ENCODE measurements at regions not wholly inside any gene's neighbourhood (a gene's known extent, or its start where the extent isn't known, plus 50 kb on each side); places are given as distances from the start of the nearest gene placed in this dataset.
"Not testable (repeated sequence)": the region's sequence is repeated elsewhere in the genome, so short reads cannot be mapped to it uniquely, and the experiment has no call there.

DNA sequence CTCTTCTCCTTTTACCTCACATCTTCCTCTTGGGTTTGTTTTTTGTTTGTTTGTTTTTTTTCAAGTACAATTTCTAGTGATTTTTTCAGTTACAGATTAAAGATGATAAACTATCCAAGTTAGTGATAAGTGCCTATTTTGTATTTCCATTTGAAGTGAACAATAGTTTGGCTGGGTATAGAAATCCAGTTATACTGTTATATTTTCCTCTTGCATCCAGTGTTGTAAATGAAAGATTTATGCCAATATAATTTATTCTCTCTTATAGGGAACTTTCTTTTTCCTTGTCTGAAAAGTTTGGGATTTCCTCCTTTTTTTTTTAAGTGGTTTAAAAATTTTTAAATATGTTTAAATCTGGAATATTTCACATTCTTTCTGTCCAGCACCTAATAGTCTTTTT lies 169.4 kb downstream of the CPEB2 start:
- H3K4me1 ChIP-seq (ENCODE audit: control insufficient read depth, low read length) = no peaks in the 10 kb centered on the region
- TF ChIP-seq CTCF (IDR thresholded peaks at IDR 0.05; ENCODE audit: low read depth, low read length, poor library complexity, severe bottlenecking) (no peak), EZH2phosphoT487 (IDR thresholded peaks at IDR 0.05; ENCODE audit: borderline replicate concordance, low read length) (no peak)
- no peaks in the 10 kb centered on the region for H3K79me2 ChIP-seq (ENCODE audit: control insufficient read depth, low read length)
- no peaks in the 10 kb centered on the region for H3K27me3 ChIP-seq (ENCODE audit: control insufficient read depth, low read length)
- H3K4me2 ChIP-seq (ENCODE audit: low read length) = no peak overlapping the region
- H3K9me2 ChIP-seq (replicated peaks; ENCODE audit: control insufficient read depth, low read length) = no peaks in the 10 kb centered on the region
- H3K27ac ChIP-seq (ENCODE audit: low read depth, low read length) = no peak overlapping the region
- no peaks in the 10 kb centered on the region for H3F3A ChIP-seq (ENCODE audit: control insufficient read depth, insufficient read depth)
- peaks cover 6% of the 10 kb centered on the region; the same call in 1 of the 2 replicates for H3K9me3 ChIP-seq (ENCODE audit: control insufficient read depth, insufficient read depth, low read length)
- no peaks in the 10 kb centered on the region for H4K20me1 ChIP-seq (ENCODE audit: control insufficient read depth, insufficient read depth, low read depth, low read length)
- H3K4me3 ChIP-seq (ENCODE audit: low read length) = no peak overlapping the region
- no peaks in the 10 kb centered on the region for H3K36me3 ChIP-seq (ENCODE audit: control insufficient read depth, low read length)

GRCh38 chr4:15173251-15173650 lies 171.0 kb downstream of the CPEB2 start:
- TF ChIP-seq EZH2phosphoT487 (IDR thresholded peaks at IDR 0.05; ENCODE audit: borderline replicate concordance, low read length) (no peak), CTCF (IDR thresholded peaks at IDR 0.05; ENCODE audit: low read depth, low read length, poor library complexity, severe bottlenecking) (no peak)
- no peak overlapping the region for H3K4me2 ChIP-seq (ENCODE audit: low read length)
- no peaks in the 10 kb centered on the region for H3K79me2 ChIP-seq (ENCODE audit: control insufficient read depth, low read length)

DNA sequence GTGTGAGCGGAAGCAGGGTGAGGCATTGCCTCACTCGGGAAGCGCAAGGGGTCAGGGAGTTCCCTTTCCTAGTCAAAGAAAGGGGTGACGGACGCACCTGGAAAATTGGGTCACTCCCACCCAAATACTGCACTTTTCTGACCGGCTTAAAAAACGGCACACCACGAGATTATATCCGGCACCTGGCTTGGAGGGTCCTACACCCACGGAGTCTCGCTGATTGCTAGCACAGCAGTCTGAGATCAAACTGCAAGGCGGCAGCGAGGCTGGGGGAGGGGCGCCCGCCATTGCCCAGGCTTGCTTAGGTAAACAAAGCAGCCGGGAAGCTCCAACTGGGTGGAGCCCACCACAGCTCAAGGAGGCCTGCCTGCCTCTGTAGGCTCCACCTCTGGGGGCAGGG lies 171.9 kb downstream of the CPEB2 start:
- H3F3A ChIP-seq (ENCODE audit: control insufficient read depth, insufficient read depth) = not testable (repeated sequence)

More at GRCh38 chr4:15173251-15173650, 171.0 kb downstream of the CPEB2 start:
- H3K9me3 ChIP-seq (ENCODE audit: control insufficient read depth, insufficient read depth, low read length) = peaks cover 6% of the 10 kb centered on the region; the same call in 1 of the 2 replicates
- H3K4me1 ChIP-seq (ENCODE audit: control insufficient read depth, low read length) = no peaks in the 10 kb centered on the region
- no peak overlapping the region for H3K4me3 ChIP-seq (ENCODE audit: low read length)
- no peaks in the 10 kb centered on the region for H3K9me2 ChIP-seq (replicated peaks; ENCODE audit: control insufficient read depth, low read length)
- no peak overlapping the region for H3K27ac ChIP-seq (ENCODE audit: low read depth, low read length)
- no peaks in the 10 kb centered on the region for H3K36me3 ChIP-seq (ENCODE audit: control insufficient read depth, low read length)
- no peaks in the 10 kb centered on the region for H4K20me1 ChIP-seq (ENCODE audit: control insufficient read depth, insufficient read depth, low read depth, low read length)
- H3K27me3 ChIP-seq (ENCODE audit: control insufficient read depth, low read length) = no peaks in the 10 kb centered on the region
- no peaks in the 10 kb centered on the region for H3F3A ChIP-seq (ENCODE audit: control insufficient read depth, insufficient read depth)

DNA sequence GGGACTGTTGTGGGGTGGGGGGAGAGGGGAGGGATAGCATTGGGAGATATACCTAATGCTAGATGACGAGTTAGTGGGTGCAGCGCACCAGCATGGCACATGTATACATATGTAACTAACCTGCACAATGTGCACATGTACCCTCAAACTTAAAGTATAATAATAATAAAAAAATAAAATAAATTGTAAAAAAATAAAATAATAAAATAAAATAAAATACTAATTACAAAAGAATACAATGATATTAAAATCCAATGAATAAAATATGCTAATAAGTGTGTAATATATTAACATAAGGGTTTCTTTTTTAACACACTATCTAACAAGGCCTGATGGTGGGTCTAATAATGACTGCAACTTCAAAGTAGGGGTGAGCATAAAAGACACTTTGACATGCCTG lies 177.6 kb downstream of the CPEB2 start:
- not testable (repeated sequence) for H3F3A ChIP-seq (ENCODE audit: control insufficient read depth, insufficient read depth); H3K4me3 ChIP-seq (ENCODE audit: low read length)

More for the DNA sequence above, 171.9 kb downstream of the CPEB2 start:
- H3K79me2 ChIP-seq (ENCODE audit: control insufficient read depth, low read length); H3K9me3 ChIP-seq (ENCODE audit: control insufficient read depth, insufficient read depth, low read length); H4K20me1 ChIP-seq (ENCODE audit: control insufficient read depth, insufficient read depth, low read depth, low read length); H3K4me3 ChIP-seq (ENCODE audit: low read length); H3K27ac ChIP-seq (ENCODE audit: low read depth, low read length); H3K4me1 ChIP-seq (ENCODE audit: control insufficient read depth, low read length); H3K9me2 ChIP-seq (replicated peaks; ENCODE audit: control insufficient read depth, low read length); H3K4me2 ChIP-seq (ENCODE audit: low read length); H3K27me3 ChIP-seq (ENCODE audit: control insufficient read depth, low read length); H3K36me3 ChIP-seq (ENCODE audit: control insufficient read depth, low read length): not testable (repeated sequence)

More for the DNA sequence above, 177.6 kb downstream of the CPEB2 start:
- not testable (repeated sequence) for H3K36me3 ChIP-seq (ENCODE audit: control insufficient read depth, low read length); H3K9me2 ChIP-seq (replicated peaks; ENCODE audit: control insufficient read depth, low read length); H3K79me2 ChIP-seq (ENCODE audit: control insufficient read depth, low read length); H3K4me1 ChIP-seq (ENCODE audit: control insufficient read depth, low read length); H4K20me1 ChIP-seq (ENCODE audit: control insufficient read depth, insufficient read depth, low read depth, low read length); H3K27ac ChIP-seq (ENCODE audit: low read depth, low read length); H3K27me3 ChIP-seq (ENCODE audit: control insufficient read depth, low read length); H3K9me3 ChIP-seq (ENCODE audit: control insufficient read depth, insufficient read depth, low read length); H3K4me2 ChIP-seq (ENCODE audit: low read length)

All from DOHH2 (cell line).